Hepatocyte (in vitro differentiated cells): ENCODE measurements at regions not wholly inside any gene's neighbourhood (a gene's known extent, or its start where the extent isn't known, plus 50 kb on each side); places are given as distances from the start of the nearest gene placed in this dataset.

Source experiments
- DNase-seq: peaks from one replicate; pipeline ENCODE4 v3.0.0-alpha.2; 2016; ENCODE audit warnings: low spot score
- H2AFZ ChIP-seq: fragments of 200-600 bp; sonication (generic); 2 replicates; pipeline ENCODE4 v1.6.0; 2016; ENCODE audit warnings: antibody characterized with exemption, mild to moderate bottlenecking
- H3K27ac ChIP-seq: fragments of 200-600 bp; sonication (generic); 2 replicates; pipeline ENCODE4 v1.5.1; 2016; ENCODE audit warnings: mild to moderate bottlenecking
- H3K27me3 ChIP-seq: fragments of 200-600 bp; sonication (generic); 2 replicates; pipeline ENCODE4 v1.6.1; 2016
- H3K36me3 ChIP-seq: fragments of 200-600 bp; sonication (generic); replicated peaks from 2 replicates; pipeline ENCODE4 v1.5.1; 2016; ENCODE audit warnings: low read depth; ENCODE audit not compliant: insufficient read depth
- H3K4me1 ChIP-seq: fragments of 200-600 bp; sonication (generic); 2 replicates; pipeline ENCODE4 v1.5.1; 2016; ENCODE audit warnings: mild to moderate bottlenecking, moderate library complexity; ENCODE audit not compliant: insufficient read depth
- H3K4me2 ChIP-seq: fragments of 200-600 bp; sonication (generic); 2 replicates; pipeline ENCODE4 v1.6.0; 2016
- H3K4me3 ChIP-seq: fragments of 200-600 bp; sonication (generic); 2 replicates; pipeline ENCODE4 v1.5.1; 2016; ENCODE audit warnings: mild to moderate bottlenecking
- H3K79me2 ChIP-seq: fragments of 200-600 bp; sonication (generic); 2 replicates; pipeline ENCODE4 v1.6.0; 2017; ENCODE audit warnings: mild to moderate bottlenecking
- H3K9me2 ChIP-seq: fragments of 200-600 bp; sonication (generic); replicated peaks from 2 replicates; pipeline ENCODE4 v1.6.0; 2017; ENCODE audit warnings: mild to moderate bottlenecking; ENCODE audit not compliant: insufficient read depth
- H3K9me3 ChIP-seq: fragments of 200-600 bp; sonication (generic); 2 replicates; pipeline ENCODE4 v1.5.1; 2016; ENCODE audit warnings: low read depth, mild to moderate bottlenecking
- H4K20me1 ChIP-seq: fragments of 200-600 bp; sonication (generic); 2 replicates; pipeline ENCODE4 v1.6.0; 2016; ENCODE audit warnings: mild to moderate bottlenecking; ENCODE audit not compliant: insufficient read depth, poor library complexity, severe bottlenecking
- EZH2 ChIP-seq: fragments of 200-600 bp; sonication (generic); IDR thresholded peaks from 2 replicates; pipeline ENCODE4 v1.6.1; 2016; ENCODE audit warnings: antibody characterized with exemption, mild to moderate bottlenecking, borderline replicate concordance
- EZH2phosphoT487 ChIP-seq: fragments of 200-600 bp; sonication (generic); IDR thresholded peaks from one replicate; pipeline ENCODE4 v1.6.1; 2018; ENCODE audit warnings: antibody characterized with exemption, mild to moderate bottlenecking, low read depth, moderate library complexity; ENCODE audit not compliant: unreplicated experiment, severe bottlenecking
- WGBS: methylation state at CpG from one replicate; pipeline ENCODE4 v1.1.6; 2016; ENCODE audit warnings: low lambda C conversion rate; ENCODE audit errors: missing lambda C conversion rate; 5-methylcytosine and 5-hydroxymethylcytosine counted together
- TF ChIP-seq, protein P1 (sequence below): fragments of 200-600 bp; sonication (generic); IDR thresholded peaks from 2 replicates; pipeline ENCODE4 v1.5.1; 2016; ENCODE audit warnings: antibody characterized with exemption, mild to moderate bottlenecking; ENCODE audit not compliant: poor library complexity

DNA sequence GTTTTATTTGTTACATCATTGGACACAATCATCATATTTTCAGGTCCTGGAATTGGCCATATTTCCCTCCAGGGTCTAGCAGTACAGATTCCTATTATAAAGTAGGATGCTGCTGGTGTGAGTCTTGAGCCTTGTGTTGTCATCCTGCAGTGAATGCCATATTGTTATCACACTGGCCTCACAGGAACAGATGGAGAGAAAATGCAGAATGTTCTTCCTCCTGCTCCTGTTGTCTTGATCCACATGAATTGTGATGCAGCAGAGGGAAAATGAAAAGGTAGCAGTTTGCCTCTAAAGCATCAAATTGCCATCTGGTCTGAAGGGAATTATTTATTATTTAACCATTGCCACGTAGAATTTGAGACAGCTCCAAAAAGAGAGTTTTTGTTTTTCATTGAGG, 248.6 kb downstream of the GPAM start:
- H3K9me3 ChIP-seq: no peaks in the 10 kb centered on the region
- H3K27me3 ChIP-seq: no peaks in the 10 kb centered on the region
- no peak overlapping the region for H3K4me2 ChIP-seq
- H2AFZ ChIP-seq: no peak overlapping the region
- H3K4me3 ChIP-seq: no peak overlapping the region
- no peaks in the 10 kb centered on the region for H3K4me1 ChIP-seq
- 79% methylated on average over 1 of the region's 1 CpG for WGBS
- TF ChIP-seq EZH2phosphoT487: no peak
- no peak for TF ChIP-seq EZH2
- TF ChIP-seq, protein P1, sequence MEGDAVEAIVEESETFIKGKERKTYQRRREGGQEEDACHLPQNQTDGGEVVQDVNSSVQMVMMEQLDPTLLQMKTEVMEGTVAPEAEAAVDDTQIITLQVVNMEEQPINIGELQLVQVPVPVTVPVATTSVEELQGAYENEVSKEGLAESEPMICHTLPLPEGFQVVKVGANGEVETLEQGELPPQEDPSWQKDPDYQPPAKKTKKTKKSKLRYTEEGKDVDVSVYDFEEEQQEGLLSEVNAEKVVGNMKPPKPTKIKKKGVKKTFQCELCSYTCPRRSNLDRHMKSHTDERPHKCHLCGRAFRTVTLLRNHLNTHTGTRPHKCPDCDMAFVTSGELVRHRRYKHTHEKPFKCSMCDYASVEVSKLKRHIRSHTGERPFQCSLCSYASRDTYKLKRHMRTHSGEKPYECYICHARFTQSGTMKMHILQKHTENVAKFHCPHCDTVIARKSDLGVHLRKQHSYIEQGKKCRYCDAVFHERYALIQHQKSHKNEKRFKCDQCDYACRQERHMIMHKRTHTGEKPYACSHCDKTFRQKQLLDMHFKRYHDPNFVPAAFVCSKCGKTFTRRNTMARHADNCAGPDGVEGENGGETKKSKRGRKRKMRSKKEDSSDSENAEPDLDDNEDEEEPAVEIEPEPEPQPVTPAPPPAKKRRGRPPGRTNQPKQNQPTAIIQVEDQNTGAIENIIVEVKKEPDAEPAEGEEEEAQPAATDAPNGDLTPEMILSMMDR: no peak
- DNase-seq: no peak
- no peaks in the 10 kb centered on the region for H3K79me2 ChIP-seq
- H3K9me2 ChIP-seq: no peaks in the 10 kb centered on the region
- no peaks in the 10 kb centered on the region for H3K36me3 ChIP-seq
- H4K20me1 ChIP-seq: no peaks in the 10 kb centered on the region
- H3K27ac ChIP-seq: no peak overlapping the region

DNA sequence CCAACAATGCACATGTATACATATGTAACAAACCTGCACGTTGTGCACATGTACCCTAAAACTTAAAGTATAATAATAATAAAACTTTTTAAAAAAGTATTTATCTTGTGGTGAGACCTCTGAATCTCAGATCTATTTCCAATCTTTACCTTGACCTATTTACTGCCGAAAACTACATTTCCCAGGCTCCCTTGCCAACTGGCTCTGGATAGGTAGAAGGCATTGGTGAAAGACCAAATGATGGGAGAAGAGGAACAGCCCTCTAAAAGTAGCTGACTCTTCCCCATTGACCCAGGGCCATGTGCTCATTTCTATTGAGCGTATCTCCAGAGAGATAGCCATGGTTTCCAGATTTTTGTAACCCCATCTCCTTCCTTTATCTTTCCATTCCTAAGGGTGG, 247.4 kb downstream of the GPAM start:
- H3K9me2 ChIP-seq: no peaks in the 10 kb centered on the region
- no peaks in the 10 kb centered on the region for H3K27me3 ChIP-seq
- H3K4me2 ChIP-seq: no peak overlapping the region
- no peaks in the 10 kb centered on the region for H3K36me3 ChIP-seq
- 86% methylated on average over 3 of the region's 3 CpGs for WGBS
- TF ChIP-seq EZH2 (no peak), EZH2phosphoT487 (no peak)
- TF ChIP-seq, protein P1: no peak
- no peak overlapping the region for H3K4me3 ChIP-seq
- no peaks in the 10 kb centered on the region for H4K20me1 ChIP-seq
- no peak overlapping the region for H3K27ac ChIP-seq
- no peaks in the 10 kb centered on the region for H3K4me1 ChIP-seq
- no peak for DNase-seq
- no peaks in the 10 kb centered on the region for H3K79me2 ChIP-seq
- no peaks in the 10 kb centered on the region for H3K9me3 ChIP-seq
- no peak overlapping the region for H2AFZ ChIP-seq

DNA sequence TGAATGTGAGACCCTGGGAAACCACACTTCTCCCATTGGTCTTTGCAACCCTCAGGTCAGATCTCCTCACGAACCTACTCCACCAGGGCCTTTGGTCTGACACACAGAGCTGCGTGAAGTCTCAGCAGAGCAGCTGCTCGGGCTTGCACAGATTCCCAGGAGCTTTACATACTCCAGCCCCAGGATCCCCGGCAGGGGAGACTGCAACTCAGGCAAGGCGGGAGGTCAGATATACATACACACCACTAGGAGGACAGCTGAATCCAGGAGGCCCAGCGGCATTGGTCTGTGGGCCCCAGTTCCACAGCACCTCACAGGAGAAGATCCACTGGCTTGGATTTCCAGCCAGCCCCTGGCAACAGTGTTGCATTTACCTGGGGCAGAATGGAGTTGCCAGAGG, 239.2 kb downstream of the GPAM start:
- H3K27me3 ChIP-seq: no peaks in the 10 kb centered on the region
- TF ChIP-seq, protein P1: no peak
- TF ChIP-seq EZH2 (no peak), EZH2phosphoT487 (no peak)
- no peak overlapping the region for H2AFZ ChIP-seq
- no peak overlapping the region for H3K27ac ChIP-seq
- no peaks in the 10 kb centered on the region for H3K36me3 ChIP-seq
- H3K9me3 ChIP-seq: no peaks in the 10 kb centered on the region
- H3K4me2 ChIP-seq: no peak overlapping the region
- no peak for DNase-seq
- H3K4me3 ChIP-seq: no peak overlapping the region
- H3K4me1 ChIP-seq: no peaks in the 10 kb centered on the region
- H3K79me2 ChIP-seq: no peaks in the 10 kb centered on the region
- WGBS: 67% methylated on average over 6 of the region's 6 CpGs
- no peaks in the 10 kb centered on the region for H4K20me1 ChIP-seq
- no peaks in the 10 kb centered on the region for H3K9me2 ChIP-seq

DNA sequence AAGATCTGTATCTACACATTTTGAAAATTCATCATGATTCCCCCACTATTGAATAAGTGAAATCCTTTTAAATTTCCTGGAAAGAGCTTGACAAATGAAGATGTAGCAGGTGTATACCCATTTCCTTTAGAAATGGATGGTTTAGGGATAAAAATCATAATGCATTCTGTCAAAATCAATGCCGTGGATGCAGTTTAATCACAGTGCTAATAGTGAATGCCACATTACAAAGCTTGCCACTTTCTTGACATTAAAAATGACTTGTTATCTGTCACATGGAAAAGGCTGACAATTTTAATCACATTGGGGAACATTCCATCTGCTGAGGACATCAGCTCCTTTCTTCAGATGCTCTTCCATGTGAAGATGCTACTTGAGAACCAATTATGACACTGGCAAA, 229.6 kb downstream of the GPAM start:
- no peak overlapping the region for H3K4me3 ChIP-seq
- 86% methylated on average over 1 of the region's 1 CpG for WGBS
- H3K4me2 ChIP-seq: no peak overlapping the region
- H4K20me1 ChIP-seq: no peaks in the 10 kb centered on the region
- H3K36me3 ChIP-seq: no peaks in the 10 kb centered on the region
- no peak overlapping the region for H3K27ac ChIP-seq
- no peaks in the 10 kb centered on the region for H3K9me3 ChIP-seq
- no peaks in the 10 kb centered on the region for H3K9me2 ChIP-seq
- H3K79me2 ChIP-seq: no peaks in the 10 kb centered on the region
- H3K27me3 ChIP-seq: no peaks in the 10 kb centered on the region
- no peak overlapping the region for H2AFZ ChIP-seq
- DNase-seq: no peak
- TF ChIP-seq EZH2 (no peak), EZH2phosphoT487 (no peak)
- H3K4me1 ChIP-seq: no peaks in the 10 kb centered on the region
